H9 (cell line): ENCODE measurements at regions not wholly inside any gene's neighbourhood (a gene's known extent, or its start where the extent isn't known, plus 50 kb on each side); places are given as distances from the start of the nearest gene placed in this dataset.
A peak's percentile ranks its signal among the peaks of the same experiment; 100 is the strongest.
"Not testable (repeated sequence)": the region's sequence is repeated elsewhere in the genome, so short reads cannot be mapped to it uniquely, and the experiment has no call there.

Source experiments
- DNase-seq: peaks from one replicate; pipeline ENCODE4 v3.0.0-alpha.2; 2017
- H2AFZ ChIP-seq: one replicate; pipeline ENCODE4 v1.6.1; 2013; ENCODE audit warnings: mild to moderate bottlenecking, low read length, control low read depth, moderate library complexity
- H2AK5ac ChIP-seq: 2 replicates; pipeline ENCODE4 v1.6.1; 2013; ENCODE audit warnings: low read length, control low read depth, mixed read lengths; ENCODE audit not compliant: insufficient read length
- H2BK120ac ChIP-seq: one replicate; pipeline ENCODE4 v1.6.1; 2013; ENCODE audit warnings: low read depth, mild to moderate bottlenecking, low read length, control low read depth, inconsistent platforms; ENCODE audit not compliant: poor library complexity, severe bottlenecking
- H2BK12ac ChIP-seq: 2 replicates; pipeline ENCODE4 v1.6.1; 2013; ENCODE audit warnings: low read length, control low read depth, mixed read lengths, low read depth; ENCODE audit not compliant: insufficient read length
- H2BK15ac ChIP-seq: 2 replicates; pipeline ENCODE4 v1.6.1; 2013; ENCODE audit warnings: low read depth, low read length, control low read depth
- H2BK20ac ChIP-seq: one replicate; pipeline ENCODE4 v1.6.1; 2013; ENCODE audit warnings: low read depth, mild to moderate bottlenecking, low read length, control low read depth, inconsistent platforms; ENCODE audit not compliant: poor library complexity, severe bottlenecking
- H2BK5ac ChIP-seq: 2 replicates; pipeline ENCODE4 v1.6.1; 2013; ENCODE audit warnings: low read length, control low read depth, mixed read lengths; ENCODE audit not compliant: insufficient read length
- H3K14ac ChIP-seq: 2 replicates; pipeline ENCODE4 v1.6.1; 2013; ENCODE audit warnings: low read length, control low read depth; ENCODE audit not compliant: insufficient read depth
- H3K18ac ChIP-seq: 2 replicates; pipeline ENCODE4 v1.6.1; 2013; ENCODE audit warnings: low read depth, mild to moderate bottlenecking, mixed read lengths, low read length, control low read depth; ENCODE audit not compliant: insufficient read length
- H3K23ac ChIP-seq: 2 replicates; pipeline ENCODE4 v1.6.1; 2013; ENCODE audit warnings: low read length, control low read depth, mixed read lengths, low read depth; ENCODE audit not compliant: insufficient read length
- H3K23me2 ChIP-seq: 2 replicates; pipeline ENCODE4 v1.6.1; 2013; ENCODE audit warnings: low read depth, mild to moderate bottlenecking, mixed read lengths, low read length, control low read depth; ENCODE audit not compliant: insufficient read length, poor library complexity, severe bottlenecking
- H3K27ac ChIP-seq: 2 replicates; pipeline ENCODE4 v1.5.1; 2013; ENCODE audit warnings: low read length, control low read depth, mixed read lengths, low read depth; ENCODE audit not compliant: insufficient read length
- H3K27me3 ChIP-seq: 2 replicates; pipeline ENCODE4 v1.6.1; 2013; ENCODE audit warnings: low read length, control low read depth, inconsistent platforms; ENCODE audit not compliant: insufficient read depth
- H3K4ac ChIP-seq: 2 replicates; pipeline ENCODE4 v1.6.1; 2013; ENCODE audit warnings: low read depth, mild to moderate bottlenecking, control low read depth, inconsistent platforms, low read length, moderate library complexity
- H3K4me1 ChIP-seq: 2 replicates; pipeline ENCODE4 v1.6.1; 2013; ENCODE audit warnings: low read length, control low read depth, inconsistent platforms; ENCODE audit not compliant: insufficient read depth
- H3K4me2 ChIP-seq: 2 replicates; pipeline ENCODE4 v1.6.1; 2013; ENCODE audit warnings: low read length, control low read depth, mixed read lengths; ENCODE audit not compliant: insufficient read length, insufficient read depth
- H3K56ac ChIP-seq: 2 replicates; pipeline ENCODE4 v1.6.1; 2013; ENCODE audit warnings: low read depth, mild to moderate bottlenecking, mixed read lengths, low read length, control low read depth; ENCODE audit not compliant: insufficient read length
- H3K79me1 ChIP-seq: 2 replicates; pipeline ENCODE4 v1.6.1; 2013; ENCODE audit warnings: low read depth, mild to moderate bottlenecking, moderate library complexity, low read length, control low read depth, inconsistent platforms; ENCODE audit not compliant: insufficient read depth, poor library complexity, severe bottlenecking
- H3K79me2 ChIP-seq: 2 replicates; pipeline ENCODE4 v1.6.1; 2013; ENCODE audit warnings: low read length, control low read depth, inconsistent platforms; ENCODE audit not compliant: insufficient read depth
- H3K9ac ChIP-seq: 2 replicates; pipeline ENCODE4 v1.6.1; 2013; ENCODE audit warnings: low read length, control low read depth, mixed read lengths; ENCODE audit not compliant: insufficient read length; ENCODE audit errors: extremely low read depth
- H3K9me3 ChIP-seq: one replicate; pipeline ENCODE4 v1.6.1; 2013; ENCODE audit warnings: low read depth, low read length, inconsistent platforms; ENCODE audit not compliant: control insufficient read depth
- H3T11ph ChIP-seq: one replicate; pipeline ENCODE4 v1.6.1; 2013; ENCODE audit warnings: mild to moderate bottlenecking, low read length, control low read depth, inconsistent platforms
- H4K20me1 ChIP-seq: one replicate; pipeline ENCODE4 v1.6.1; 2013; ENCODE audit not compliant: control insufficient read depth, insufficient read length, insufficient read depth
- H4K5ac ChIP-seq: 2 replicates; pipeline ENCODE4 v1.6.1; 2013; ENCODE audit warnings: low read depth, mild to moderate bottlenecking, mixed read lengths, low read length, control low read depth; ENCODE audit not compliant: insufficient read length
- H4K8ac ChIP-seq: replicated peaks from 2 replicates; pipeline ENCODE4 v1.6.1; 2013; ENCODE audit warnings: low read length, control low read depth, mixed read lengths, low read depth; ENCODE audit not compliant: insufficient read length
- H4K91ac ChIP-seq: 2 replicates; pipeline ENCODE4 v1.6.1; 2013; ENCODE audit warnings: low read depth, mild to moderate bottlenecking, moderate library complexity, mixed read lengths, low read length, control low read depth; ENCODE audit not compliant: insufficient read length
- H3K27ac Mint-ChIP-seq, 3 experiments: 2 replicates in 2 of 3; 3 replicates in 1 of 3; pipeline ENCODE4 v1.8.0; 2020 to 2021; ENCODE audit warnings: mixed read lengths in 3 of 3, mild to moderate bottlenecking in 1 of 3, moderate library complexity in 1 of 3
- H3K27me3 Mint-ChIP-seq: 2 replicates; pipeline ENCODE4 v1.8.0; 2021; ENCODE audit warnings: low read depth, mild to moderate bottlenecking, moderate library complexity, mixed read lengths
- H3K36me3 Mint-ChIP-seq, 3 experiments: 2 replicates in 2 of 3; 3 replicates in 1 of 3; pipeline ENCODE4 v1.8.0; 2020 to 2021; ENCODE audit warnings: low read depth in 3 of 3, mixed read lengths in 3 of 3; ENCODE audit not compliant: insufficient read depth in 1 of 3
- H3K4me1 Mint-ChIP-seq, 2 experiments: 2 replicates each; pipeline ENCODE4 v1.8.0; 2020; ENCODE audit warnings: mixed read lengths in 2 of 2
- H3K4me3 Mint-ChIP-seq, 2 experiments: 2 replicates in 1 of 2; 3 replicates in 1 of 2; pipeline ENCODE4 v1.8.0; 2020 to 2021; ENCODE audit warnings: mild to moderate bottlenecking in 2 of 2, mixed read lengths in 2 of 2, moderate library complexity in 1 of 2
- H3K9me3 Mint-ChIP-seq, 2 experiments: 2 replicates in 1 of 2; 3 replicates in 1 of 2; pipeline ENCODE4 v1.8.0; 2020; ENCODE audit warnings: mild to moderate bottlenecking in 2 of 2, mixed read lengths in 2 of 2, moderate library complexity in 1 of 2
- WGBS: extraction: QIAGEN DNeasy Blood & Tissue Kit; methylation state at CpG from one replicate; pipeline ENCODE4 v1.1.7; 2013; ENCODE audit warnings: missing lambda C conversion rate, low lambda C conversion rate, mixed read lengths; ENCODE audit not compliant: insufficient read length; ENCODE audit errors: extremely low coverage; 5-methylcytosine and 5-hydroxymethylcytosine counted together
- TF ChIP-seq, protein P1 (sequence below): fragments of 200-600 bp; sonication (generic); conservative IDR thresholded peaks from 3 replicates; pipeline ENCODE4 v1.8.0; 2021; ENCODE audit warnings: antibody characterized with exemption, mild to moderate bottlenecking

DNA sequence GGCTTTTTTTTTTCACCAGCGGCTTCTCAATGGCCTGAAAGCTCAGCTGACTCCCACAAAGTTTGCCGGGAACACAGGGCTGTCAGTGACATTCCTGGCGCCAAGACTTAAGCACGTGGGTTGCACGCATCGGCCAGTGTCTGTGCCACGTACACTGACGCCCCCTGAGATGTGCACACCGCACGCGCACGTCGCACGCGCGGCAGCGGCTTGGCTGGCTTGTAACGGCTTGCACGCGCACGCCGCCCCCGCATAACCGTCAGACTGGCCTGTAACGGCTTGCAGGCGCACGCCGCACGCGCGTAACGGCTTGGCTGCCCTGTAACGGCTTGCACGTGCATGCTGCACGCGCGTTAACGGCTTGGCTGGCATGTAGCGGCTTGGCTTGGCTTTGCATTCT is 63.2 kb downstream of the CCDC74A start:
- H4K5ac ChIP-seq, result no peak overlapping the region
- no peak overlapping the region for H3K4ac ChIP-seq
- H3K18ac ChIP-seq, result no peak overlapping the region
- no CpG with 5 or more reads among the region's 39 CpGs for WGBS
- H3K4me2 ChIP-seq, result no peak overlapping the region
- Mint-ChIP-seq H3K27ac (no peak overlapping the region), H3K36me3 (no peaks in the 10 kb centered on the region), H3K27me3 (peaks cover 4% of the 10 kb centered on the region), H3K4me3 (no peak overlapping the region), H3K4me1 (no peaks in the 10 kb centered on the region), H3K9me3 (peaks cover 0 to 1% of the 10 kb centered on the region in 2 experiments; a peak in 1 of 5 replicates)
- H3K9me3 ChIP-seq, result no peaks in the 10 kb centered on the region
- H2AK5ac ChIP-seq, result no peak overlapping the region
- no peak overlapping the region for H3K23ac ChIP-seq
- no peak overlapping the region for H2AFZ ChIP-seq
- no peaks in the 10 kb centered on the region for H3K27me3 ChIP-seq
- no peak overlapping the region for H2BK120ac ChIP-seq
- DNase-seq, result no peak
- no peak overlapping the region for H3K9ac ChIP-seq
- H3K27ac ChIP-seq, result no peak overlapping the region
- no peak overlapping the region for H2BK12ac ChIP-seq
- H4K20me1 ChIP-seq, result no peaks in the 10 kb centered on the region
- H2BK20ac ChIP-seq, result no peak overlapping the region
- H3K23me2 ChIP-seq, result no peaks in the 10 kb centered on the region
- H3T11ph ChIP-seq, result no peak overlapping the region
- H4K91ac ChIP-seq, result no peak overlapping the region
- H3K56ac ChIP-seq, result no peak overlapping the region
- H4K8ac ChIP-seq, result no peak overlapping the region
- no peaks in the 10 kb centered on the region for H3K4me1 ChIP-seq
- H3K14ac ChIP-seq, result peak overlapping the region; percentile 49; the same call in 1 of the 2 replicates
- H3K79me1 ChIP-seq, result no peaks in the 10 kb centered on the region
- TF ChIP-seq, protein P1, sequence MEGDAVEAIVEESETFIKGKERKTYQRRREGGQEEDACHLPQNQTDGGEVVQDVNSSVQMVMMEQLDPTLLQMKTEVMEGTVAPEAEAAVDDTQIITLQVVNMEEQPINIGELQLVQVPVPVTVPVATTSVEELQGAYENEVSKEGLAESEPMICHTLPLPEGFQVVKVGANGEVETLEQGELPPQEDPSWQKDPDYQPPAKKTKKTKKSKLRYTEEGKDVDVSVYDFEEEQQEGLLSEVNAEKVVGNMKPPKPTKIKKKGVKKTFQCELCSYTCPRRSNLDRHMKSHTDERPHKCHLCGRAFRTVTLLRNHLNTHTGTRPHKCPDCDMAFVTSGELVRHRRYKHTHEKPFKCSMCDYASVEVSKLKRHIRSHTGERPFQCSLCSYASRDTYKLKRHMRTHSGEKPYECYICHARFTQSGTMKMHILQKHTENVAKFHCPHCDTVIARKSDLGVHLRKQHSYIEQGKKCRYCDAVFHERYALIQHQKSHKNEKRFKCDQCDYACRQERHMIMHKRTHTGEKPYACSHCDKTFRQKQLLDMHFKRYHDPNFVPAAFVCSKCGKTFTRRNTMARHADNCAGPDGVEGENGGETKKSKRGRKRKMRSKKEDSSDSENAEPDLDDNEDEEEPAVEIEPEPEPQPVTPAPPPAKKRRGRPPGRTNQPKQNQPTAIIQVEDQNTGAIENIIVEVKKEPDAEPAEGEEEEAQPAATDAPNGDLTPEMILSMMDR, result no peak
- H2BK15ac ChIP-seq, result no peak overlapping the region
- H2BK5ac ChIP-seq, result no peak overlapping the region
- no peaks in the 10 kb centered on the region for H3K79me2 ChIP-seq

DNA sequence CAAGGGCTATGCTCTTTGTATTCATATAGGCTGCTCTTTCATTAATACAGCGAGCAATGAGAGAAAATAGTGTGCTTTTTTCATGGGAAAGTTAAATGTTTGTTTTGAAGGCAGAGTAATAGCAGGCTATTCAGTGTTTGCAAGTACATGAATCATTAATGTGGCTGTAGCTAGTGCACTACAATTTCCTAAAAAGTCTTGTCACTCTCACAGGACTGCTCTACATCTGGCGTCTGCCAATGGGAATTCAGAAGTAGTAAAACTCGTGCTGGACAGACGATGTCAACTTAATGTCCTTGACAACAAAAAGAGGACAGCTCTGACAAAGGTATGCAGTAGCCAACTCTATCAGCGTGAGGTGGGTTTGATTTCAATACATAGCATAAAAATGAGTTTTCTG is 68.9 kb downstream of the CCDC74A start:
- H4K20me1 ChIP-seq, DNase-seq, H3K4me2 ChIP-seq, H3K27me3 ChIP-seq, H2BK12ac ChIP-seq, H3K27ac ChIP-seq, H3K36me3 Mint-ChIP-seq, H3K14ac ChIP-seq, H2BK120ac ChIP-seq, H3K79me1 ChIP-seq, H3K56ac ChIP-seq, H3K9me3 ChIP-seq, H4K8ac ChIP-seq, H3K27me3 Mint-ChIP-seq, H3K23ac ChIP-seq, H3K4me1 ChIP-seq, H3K4me1 Mint-ChIP-seq, H3K18ac ChIP-seq, H3T11ph ChIP-seq, H3K9ac ChIP-seq, H3K4ac ChIP-seq, H3K23me2 ChIP-seq, H3K4me3 Mint-ChIP-seq, H3K27ac Mint-ChIP-seq, H4K91ac ChIP-seq, H3K79me2 ChIP-seq, H2AK5ac ChIP-seq, H2BK15ac ChIP-seq, H3K9me3 Mint-ChIP-seq, H4K5ac ChIP-seq, H2AFZ ChIP-seq, H2BK20ac ChIP-seq, H2BK5ac ChIP-seq: not testable (repeated sequence)
- WGBS, result no CpG with 5 or more reads among the region's 5 CpGs
